Fibroblast of the aortic adventitia (primary cell): ENCODE measurements at regions not wholly inside any gene's neighbourhood (a gene's known extent, or its start where the extent isn't known, plus 50 kb on each side); places are given as distances from the start of the nearest gene placed in this dataset.

Experiments
- DNase-seq: peaks from one replicate; pipeline ENCODE4 v3.0.0-alpha.2; 2010; ENCODE audit warnings: low read depth
- H3K4me3 ChIP-seq: 2 replicates; pipeline ENCODE4 v1.5.1; 2011; ENCODE audit warnings: low read depth, mild to moderate bottlenecking, control low read depth, low read length, moderate library complexity
- CTCF ChIP-seq: IDR thresholded peaks from 2 replicates; pipeline ENCODE4 v1.5.1; 2011; ENCODE audit warnings: mild to moderate bottlenecking, low read length, control low read depth, inconsistent platforms; ENCODE audit not compliant: insufficient read depth

DNA sequence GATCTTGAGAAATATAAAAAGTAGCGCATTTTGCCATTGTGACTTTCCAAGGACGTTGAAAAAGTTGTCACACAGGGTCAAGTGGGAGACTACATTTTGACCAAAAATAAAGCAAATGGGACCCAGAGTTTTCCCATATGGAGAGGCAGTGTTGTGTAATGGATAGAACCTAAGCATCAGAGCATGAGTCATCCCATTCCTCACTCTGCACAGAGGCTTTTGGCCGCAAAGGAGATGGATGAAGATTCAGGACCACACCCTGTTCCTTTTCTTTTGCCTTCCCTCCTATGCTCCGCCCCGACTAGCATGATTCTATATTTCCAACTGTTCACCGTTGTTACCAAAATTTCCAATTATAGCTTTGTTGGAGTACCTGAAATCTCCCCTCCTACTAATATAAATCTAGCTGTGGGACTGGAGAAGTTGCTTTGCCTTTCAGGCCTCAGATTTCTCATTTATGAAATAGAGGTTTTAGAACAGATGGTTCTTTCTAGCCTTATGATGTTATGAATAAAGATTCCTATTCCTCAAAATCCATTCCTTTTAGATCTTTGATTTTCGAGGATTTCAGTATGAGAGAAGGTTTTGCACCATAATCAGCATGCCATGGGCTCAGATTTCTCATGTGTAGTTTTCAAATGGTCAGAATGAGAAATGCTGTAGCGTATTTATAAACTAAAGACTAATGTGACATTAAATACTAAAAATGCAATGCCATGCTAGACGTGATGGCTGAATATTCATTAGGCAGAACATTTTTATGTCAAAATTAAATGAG lies 921.9 kb upstream of the TENM4 start:
- TF ChIP-seq CTCF, result no peak
- H3K4me3 ChIP-seq, result no peak overlapping the region
- DNase-seq, result no peak

DNA sequence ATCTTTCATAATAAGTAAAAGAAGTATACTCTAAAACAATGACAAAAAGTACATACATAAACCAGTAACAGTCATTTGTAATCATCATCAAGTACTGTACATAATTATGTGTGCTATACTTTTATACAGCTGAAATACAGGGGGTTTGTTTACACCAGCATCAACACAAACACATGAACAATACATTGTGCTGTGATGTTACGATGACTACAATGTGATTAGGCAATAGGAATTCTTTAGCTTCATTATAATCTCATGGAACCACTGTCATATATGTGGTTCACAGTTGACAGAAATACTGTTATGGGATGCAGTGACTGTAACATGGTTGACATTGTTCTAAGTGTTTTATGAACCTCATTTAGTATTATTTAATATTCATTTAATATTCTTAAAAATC lies 914.4 kb upstream of the TENM4 start:
- no peak for TF ChIP-seq CTCF
- DNase-seq, result no peak
- no peak overlapping the region for H3K4me3 ChIP-seq

DNA sequence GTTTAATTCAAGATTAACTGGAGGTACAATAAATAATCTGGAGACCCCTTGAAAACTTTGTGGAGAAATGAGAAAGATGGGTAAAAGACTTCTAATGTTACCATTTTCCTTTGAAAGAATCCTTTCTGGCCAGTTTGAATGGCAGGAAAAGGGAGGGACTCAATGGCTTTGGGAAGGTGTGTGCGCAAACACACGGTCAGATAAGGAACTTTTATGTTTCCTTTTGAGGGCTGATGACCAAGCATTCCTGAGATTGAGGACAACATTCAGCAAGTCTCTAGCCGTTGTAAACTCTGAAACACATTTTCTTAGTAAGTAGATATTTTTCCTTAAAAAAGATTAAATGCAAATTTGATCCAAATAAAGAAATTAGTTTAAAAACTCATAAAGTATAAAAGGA lies 909.7 kb upstream of the TENM4 start:
- H3K4me3 ChIP-seq, result no peak overlapping the region
- no peak for TF ChIP-seq CTCF
- no peak for DNase-seq

DNA sequence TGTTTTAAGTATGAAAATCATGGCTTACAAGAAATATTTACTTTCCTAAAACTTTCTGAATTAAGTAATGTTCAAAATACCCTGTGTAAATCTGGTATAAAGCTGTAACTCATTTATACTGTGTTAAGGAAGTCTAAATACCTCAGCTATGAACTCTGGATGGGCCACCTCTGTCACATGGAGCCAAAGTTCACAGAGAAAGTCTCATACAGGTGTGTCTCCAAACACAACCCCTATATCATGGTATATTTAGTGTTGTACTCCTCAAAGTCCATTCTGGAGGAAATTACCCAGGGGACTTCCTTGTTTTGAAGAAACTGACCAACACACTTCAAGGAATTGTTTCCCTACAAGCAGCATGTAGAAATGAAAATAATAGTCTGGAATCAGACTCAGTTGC lies 909.2 kb upstream of the TENM4 start:
- TF ChIP-seq CTCF, result no peak
- DNase-seq, result no peak
- no peak overlapping the region for H3K4me3 ChIP-seq

GRCh38 chr11:80346353-80347059 lies 905.7 kb upstream of the TENM4 start:
- DNase-seq, result no peak
- no peak overlapping the region for H3K4me3 ChIP-seq
- no peak for TF ChIP-seq CTCF

GRCh38 chr11:80343436-80343835 lies 902.6 kb upstream of the TENM4 start:
- DNase-seq, result no peak
- no peak for TF ChIP-seq CTCF
- H3K4me3 ChIP-seq, result no peak overlapping the region
